NCI-H1694 (cell line): ENCODE measurements at regions not wholly inside any gene's neighbourhood (a gene's known extent, or its start where the extent isn't known, plus 50 kb on each side); places are given as distances from the start of the nearest gene placed in this dataset.
"Not testable (repeated sequence)": the region's sequence is repeated elsewhere in the genome, so short reads cannot be mapped to it uniquely, and the experiment has no call there.

Experiments
- DNase-seq: peaks from one replicate; lab custom pipeline; 2025; lab: John Stamatoyannopoulos, UW

DNA sequence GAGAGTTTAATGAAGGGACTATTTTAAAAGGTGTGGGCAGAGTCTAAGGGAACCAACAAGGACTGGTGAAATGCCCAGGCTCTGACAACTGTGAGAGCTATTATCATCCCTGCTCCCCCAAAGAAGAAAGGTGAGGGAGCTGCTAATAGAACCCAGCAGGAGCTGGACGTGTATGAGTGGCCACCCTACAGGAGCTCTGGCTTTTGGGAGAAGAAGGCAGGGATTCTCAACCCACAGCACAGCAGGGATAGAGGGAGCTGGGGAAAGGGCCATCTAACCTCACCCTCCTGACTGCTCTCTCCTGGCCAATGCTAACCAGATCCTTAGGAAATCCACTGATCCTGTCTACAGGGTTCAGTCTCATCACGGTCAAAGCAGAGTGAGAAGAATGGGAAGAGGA is 57.1 kb downstream of the GRIN2B start:
- DNase-seq = no peak

DNA sequence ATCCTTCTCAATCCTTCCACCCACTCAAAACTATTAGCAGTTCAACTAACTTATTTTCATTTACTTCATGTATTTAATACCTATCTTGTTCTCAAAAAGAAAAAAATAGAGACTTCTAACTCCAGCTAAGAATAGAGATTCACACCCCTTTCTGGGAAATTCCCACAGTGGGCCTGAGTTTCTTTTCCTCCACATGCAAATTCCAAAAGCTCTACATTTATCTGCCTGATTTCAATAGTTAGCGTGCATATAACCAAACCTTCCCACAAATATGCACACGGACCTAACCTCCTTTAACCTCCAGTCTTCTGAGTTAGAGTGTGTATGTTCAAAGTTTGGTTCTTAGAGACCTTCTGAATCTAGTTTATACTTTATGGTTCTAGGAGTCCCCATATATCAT is 62.5 kb downstream of the GRIN2B start:
- no peak for DNase-seq

DNA sequence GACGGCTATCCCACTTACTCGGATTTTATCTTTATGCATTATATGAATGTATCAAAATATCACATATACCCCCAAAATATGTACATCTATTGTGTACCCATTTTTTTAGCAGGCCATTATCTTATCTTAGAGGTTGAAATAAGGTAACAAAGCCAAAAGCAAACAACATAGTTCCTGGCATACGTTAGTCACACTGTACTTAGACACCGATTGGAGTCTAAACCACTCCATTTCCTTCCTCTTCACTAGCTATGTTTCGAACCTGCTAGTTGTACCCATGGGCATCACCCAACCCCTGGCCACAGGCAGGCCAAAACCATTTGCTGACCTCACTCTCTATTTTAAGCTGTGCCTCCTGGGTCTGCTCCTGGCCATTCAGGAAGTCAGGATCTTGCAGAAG is 66.3 kb downstream of the GRIN2B start:
- DNase-seq = no peak

DNA sequence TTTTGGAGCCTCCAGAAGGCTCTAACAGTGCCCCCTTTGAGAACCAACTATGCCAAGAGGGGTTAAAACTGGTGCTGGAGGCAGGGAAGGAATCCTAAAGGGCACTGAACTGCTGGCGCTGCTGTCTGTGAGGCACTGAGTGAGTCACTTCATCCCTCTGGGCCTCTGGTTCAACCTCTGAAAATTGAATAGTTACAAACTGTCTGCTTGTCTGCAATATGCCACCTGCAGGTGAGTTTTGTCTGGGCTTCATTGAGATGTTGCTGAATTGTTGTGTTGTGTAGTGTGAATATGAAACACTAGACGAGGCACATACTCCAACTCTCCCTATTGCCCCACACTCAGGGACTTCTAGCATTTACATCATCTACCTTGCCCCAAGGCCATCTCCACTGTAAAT is 68.0 kb downstream of the GRIN2B start:
- no peak for DNase-seq

DNA sequence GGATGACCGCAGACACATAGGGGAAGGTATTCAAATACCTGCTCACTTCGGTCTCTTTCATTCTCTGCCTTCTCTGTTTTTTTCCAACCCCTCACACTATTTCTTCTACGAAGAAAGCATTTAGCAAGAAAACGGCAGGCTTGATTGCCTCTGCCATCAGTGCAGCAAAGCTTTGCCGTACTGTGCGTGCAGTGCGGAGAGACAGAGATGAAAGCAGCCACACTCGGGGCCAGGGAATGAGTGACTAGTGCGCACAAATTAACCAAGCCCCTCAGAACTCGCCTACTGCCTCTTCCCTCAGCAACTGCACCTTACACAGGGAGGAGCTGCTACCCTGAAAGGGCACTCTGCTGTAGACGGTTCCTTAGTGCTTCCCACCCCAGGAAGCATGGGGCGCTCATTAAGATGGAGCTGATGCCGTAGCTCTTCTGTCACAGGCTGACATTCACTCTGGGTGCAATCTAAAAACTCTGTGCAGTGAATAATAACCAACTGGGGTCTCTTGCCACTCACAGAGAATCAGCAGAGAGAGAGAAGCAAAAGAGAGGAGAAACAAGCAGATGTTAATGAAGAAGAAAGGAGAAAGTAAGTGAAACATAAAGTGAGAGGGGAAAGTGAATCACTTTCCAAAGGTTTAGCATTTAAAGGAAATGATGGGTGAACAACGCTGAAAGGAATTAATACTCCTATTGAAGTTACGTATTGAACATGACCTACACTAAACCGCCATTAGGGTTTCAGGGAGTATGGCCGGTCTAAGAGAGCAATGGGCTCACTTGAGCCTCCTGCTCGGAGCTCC is 69.4 kb downstream of the GRIN2B start:
- DNase-seq = no peak

DNA sequence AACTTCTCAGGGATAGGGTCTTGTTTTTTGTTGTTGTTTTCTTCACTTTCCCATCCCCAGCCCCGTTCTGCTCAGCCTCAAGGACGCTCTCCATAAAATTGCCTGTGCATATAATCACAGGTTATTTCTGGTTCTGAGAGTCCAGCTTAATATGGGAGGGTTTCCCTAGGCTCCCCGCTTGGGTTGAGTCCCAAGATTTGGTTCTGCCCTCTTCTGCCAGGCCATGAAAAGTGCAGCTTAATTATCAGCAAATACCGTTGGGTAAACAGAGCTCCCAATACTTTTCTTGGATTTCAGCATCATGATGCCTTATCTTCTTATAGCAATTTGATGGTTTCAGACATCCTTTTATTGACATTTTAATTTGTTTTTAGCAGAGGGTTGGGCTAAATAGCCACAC is 75.6 kb downstream of the GRIN2B start:
- DNase-seq = no peak

DNA sequence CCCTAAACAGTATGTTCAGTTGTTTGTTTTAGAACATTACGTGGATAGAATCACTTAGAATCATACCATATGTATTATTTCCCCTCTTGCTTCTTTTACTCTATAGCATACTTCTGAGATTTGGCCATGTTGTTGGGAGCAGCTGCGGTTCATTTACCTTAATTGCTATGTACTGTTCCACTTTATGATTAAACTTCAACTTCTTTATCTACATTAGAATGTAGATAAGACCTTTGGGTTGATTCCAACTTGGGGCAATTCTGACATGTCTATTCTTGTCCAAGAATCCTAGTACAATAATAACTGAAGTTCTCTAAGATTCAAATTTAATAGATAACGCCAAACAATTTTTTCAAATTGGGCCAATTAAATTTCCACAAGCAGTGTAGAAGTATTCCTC is 80.7 kb downstream of the GRIN2B start:
- no peak for DNase-seq

DNA sequence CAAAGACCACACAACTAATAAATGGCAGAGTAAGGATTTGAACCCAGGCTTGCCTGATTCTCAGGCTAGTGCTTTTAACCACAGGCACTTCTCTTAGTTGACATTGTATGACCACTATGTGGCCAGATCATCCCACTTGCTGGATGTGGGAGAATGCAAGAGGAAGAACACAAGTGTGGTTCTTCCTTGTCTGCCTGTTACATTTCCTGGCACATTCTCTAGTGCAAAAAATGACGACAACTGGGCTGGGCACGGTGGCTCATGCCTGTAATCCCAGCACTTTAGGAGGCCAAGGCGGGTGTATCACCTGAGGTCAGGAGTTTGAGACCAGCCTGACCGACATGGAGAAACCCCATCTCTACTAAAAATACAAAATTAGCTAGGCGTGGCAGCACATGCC is 83.0 kb downstream of the GRIN2B start:
- DNase-seq = not testable (repeated sequence)

DNA sequence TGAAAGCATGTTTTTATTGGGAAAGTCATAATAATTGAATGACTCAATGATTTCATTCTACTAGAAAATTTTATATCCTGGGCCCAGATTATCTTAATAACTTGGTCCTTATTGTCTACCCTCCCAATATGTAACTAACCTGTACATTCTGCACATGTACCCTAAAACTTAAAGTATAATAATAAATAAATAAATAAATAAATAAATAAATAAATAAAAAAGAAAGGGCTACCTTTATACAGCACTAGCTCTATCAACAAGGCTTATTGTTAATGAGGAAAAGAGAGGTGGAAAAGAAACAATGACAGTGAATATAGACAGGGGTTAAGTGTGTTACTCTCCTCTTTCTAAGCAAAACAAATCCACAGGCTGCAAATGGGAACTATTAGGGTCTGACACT is 83.6 kb downstream of the GRIN2B start:
- no peak for DNase-seq

DNA sequence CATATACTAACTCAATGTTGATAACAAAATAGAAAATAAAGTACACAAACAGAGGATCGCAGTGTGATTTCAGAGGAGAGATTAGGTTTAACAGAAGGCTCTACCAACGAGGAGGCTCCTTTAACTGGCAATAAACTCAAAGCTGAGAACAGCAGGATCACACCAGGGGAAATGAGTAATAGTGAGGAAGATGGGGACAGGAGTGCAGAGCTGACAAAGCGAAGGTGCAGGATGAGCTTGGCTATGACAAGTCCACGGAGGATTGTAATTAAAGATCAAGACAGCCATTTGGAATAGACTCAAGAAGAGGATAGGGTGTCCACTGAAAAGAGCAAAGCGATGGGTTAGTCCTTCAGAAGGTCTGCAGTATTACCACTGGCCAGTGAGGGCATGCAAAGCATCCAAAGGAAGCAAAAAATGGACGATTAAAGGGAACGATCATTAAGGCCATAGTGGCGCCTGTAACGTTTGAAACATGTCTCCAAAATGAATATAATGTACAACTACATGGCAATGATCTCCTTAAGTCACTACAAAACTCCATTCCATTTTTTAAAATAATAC is 85.3 kb downstream of the GRIN2B start:
- no peak for DNase-seq

DNA sequence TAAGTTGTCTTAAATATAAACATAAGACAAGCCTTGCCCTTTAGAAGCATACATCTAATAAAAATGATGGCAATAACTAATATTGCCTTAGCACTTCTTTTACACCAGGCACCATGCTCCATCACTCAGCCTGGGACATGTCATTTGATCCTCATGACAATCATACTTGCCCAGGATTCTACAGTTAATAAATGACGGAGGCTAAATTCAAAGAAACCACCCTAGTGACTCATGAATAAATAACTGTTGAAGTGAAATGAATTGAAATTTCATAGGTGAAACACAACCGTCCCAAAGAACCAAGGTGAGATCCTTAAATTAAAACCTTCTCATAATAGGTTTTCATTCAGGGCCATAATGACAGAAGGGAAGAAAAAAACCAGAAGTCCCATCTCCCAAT is 89.5 kb downstream of the GRIN2B start:
- DNase-seq = no peak

DNA sequence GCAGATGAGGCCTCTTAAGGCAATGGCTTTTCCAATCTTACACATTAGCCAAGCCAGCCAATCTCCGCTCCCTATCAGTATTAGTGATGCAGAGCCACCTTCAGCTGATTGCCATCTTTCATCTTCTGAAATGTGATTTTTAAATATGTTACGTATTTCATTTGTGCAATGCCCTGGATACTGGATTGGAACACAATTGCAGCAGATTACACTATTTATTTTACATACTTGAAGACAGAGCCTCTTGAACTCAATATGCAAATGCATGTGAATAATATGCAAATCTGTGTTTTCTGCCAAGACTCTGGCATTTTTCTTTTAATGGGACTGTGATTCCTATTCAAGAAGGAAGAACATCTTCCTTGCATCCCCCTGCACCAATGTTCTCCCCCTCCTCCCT is 90.5 kb downstream of the GRIN2B start:
- no peak for DNase-seq

DNA sequence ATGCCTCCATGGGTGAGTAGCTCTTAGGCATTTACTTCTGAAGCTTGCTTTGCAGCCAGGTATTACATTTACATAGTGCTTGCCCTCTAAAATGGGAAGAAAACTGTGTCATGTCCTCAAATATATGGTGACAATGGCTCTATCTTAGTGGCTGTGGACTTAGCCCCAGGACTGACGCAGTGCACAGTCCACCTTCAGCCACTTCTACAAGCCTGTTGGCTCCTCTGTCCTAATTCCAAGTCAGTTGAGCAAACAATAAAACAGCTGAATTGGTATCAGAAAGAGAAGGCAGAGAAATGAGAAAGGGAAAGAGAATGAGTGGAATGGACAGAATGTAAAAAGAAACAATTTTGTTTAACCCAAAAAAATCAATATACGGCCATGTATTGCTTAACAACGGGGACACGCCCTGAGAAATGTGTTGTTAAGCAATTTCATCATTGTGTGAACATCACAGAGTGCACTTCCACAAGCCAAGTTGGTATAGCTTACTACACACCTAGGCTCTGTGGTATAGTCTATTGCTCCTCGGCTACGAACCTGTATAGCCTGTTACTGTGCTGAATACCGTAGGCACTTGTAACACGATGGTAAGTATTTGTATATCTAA is 93.5 kb downstream of the GRIN2B start:
- DNase-seq = no peak

DNA sequence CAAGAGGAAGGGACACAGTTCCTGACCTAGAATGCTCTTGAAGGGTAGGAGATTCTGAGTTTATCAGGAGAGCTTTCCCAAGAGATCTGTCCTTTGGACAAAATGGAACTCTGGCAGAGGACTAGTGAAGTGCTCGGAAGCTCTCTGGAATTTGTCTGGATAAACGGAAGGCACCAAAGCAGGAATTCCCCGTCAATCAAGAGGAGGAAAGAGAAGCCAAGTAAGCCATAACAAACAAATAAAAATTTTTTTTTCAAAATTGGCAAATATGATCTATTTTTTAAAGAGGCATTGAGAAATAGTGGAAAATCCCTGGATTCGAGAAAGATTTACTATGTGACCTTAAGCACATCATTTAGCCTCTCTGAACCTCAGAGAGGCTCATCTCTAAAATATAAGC is 99.2 kb downstream of the GRIN2B start:
- no peak for DNase-seq

DNA sequence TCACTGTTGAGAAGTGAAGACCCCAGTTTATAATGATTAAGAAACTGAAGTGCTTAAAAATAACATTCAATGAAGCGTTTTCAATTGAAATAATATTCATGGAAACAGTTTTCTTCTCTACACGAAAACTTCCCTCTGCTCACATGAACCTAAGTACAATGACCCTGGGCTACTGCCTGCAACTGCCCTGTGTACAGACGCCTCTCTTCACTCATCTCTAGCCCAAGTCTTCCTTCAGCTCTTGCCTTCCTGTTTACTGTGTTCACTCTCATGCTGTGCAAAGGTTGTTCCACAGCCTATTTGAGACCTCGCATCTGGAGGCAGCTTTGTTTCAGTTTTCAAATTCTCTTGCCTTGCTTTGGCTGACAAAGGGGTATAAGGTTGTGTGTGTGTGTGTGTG is 100.8 kb downstream of the GRIN2B start:
- no peak for DNase-seq

DNA sequence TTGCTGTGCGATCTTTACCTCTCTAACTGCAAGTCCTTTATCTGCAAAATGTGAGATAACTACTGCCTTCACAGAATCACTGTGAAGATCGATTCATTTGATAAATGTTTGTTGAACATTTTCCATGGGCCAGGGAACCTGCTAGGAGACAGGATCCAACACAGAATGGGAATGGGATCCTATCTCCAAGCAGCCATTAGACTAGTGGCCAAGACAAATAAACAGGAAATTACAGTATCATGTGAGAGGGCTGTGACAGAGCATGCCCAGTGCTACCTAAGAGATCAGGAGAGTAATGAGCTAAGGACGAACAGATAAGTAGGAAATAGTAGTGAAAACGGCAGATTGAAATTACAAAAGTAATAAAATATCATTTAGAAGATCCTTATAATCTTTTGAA is 105.7 kb downstream of the GRIN2B start:
- DNase-seq = no peak

DNA sequence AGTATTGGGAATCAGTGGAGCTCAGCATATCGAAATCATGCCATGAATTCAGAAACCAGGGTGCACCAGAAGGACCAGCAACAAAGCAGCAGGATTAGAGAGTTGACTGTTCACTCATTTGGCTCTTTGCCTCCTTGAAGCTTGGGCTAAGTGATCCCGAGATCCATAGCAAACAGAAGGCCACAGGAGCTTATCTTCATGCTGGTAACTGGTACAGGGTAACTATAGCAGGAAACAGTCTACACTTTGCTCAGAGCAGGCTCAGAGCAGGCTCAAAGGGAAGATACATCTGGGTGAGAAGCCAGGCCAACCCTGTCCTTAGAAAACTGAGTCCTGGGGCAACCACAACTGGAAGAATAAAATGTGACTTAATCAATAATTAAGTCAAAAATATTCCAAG is 111.1 kb downstream of the GRIN2B start:
- DNase-seq = no peak

DNA sequence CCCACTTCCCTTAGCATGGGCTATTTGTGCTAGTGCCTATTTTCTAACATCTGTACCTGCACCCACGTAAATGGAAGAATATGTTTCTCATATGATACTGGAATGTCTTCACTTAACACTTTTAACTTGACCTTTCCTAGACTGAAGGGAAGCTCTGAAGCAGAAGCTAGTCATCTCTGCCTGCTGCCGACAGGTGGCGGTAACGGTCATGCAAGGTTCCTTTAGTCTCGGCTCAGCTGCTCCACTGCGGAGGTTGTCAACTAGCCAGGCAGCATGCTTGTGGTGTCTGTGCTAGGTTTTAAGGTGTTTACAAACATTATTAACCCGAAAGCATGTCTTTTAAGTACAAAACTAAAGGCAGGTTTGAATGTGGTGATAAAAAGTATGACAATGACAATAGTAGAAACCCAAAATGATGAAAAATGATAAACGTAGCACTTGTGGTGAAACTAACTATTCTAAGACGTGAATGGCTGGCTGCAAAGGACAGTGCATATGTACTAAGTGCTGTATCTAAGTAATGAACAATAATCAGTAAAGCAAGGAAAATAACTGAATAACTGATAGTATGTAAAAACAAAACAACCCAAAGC is 117.2 kb downstream of the GRIN2B start:
- DNase-seq = peak; percentile 81

DNA sequence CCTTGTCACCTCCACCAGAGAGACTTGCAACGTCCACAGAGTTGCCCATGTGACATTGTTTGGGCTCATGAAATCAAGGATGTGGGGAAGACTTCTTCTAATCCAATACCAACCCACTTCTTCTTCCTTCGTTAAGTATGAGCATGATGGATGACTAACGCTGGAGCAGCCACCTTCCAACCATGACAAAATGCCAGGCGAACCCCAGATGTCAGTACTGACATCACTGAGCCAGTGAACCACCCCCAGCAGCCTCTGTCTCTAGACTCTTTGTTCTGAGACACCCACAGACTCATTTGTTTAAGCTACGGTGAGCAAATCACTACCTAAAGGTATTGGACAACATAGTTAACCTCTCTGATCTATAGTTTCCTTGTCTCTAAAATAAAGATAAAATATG is 123.7 kb downstream of the GRIN2B start:
- DNase-seq = no peak

DNA sequence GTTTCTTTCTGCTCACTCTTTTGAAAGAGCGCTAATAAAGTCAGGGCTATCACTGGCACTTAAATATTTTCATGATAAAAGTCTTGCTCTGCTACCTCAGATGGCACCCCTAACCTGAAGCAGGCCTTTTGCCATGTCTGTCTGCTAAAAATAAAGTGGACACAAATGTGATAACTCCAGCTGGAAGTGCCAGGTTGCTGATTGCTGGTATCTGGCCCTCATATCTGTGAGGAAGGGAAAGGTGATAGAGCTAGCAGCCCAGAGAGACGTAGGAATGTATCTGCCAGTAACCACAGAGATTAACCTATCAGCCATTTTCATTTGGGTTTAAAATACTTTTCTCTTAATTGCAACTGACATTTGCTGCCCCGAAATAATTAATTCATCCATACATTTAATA is 127.9 kb downstream of the GRIN2B start:
- no peak for DNase-seq

DNA sequence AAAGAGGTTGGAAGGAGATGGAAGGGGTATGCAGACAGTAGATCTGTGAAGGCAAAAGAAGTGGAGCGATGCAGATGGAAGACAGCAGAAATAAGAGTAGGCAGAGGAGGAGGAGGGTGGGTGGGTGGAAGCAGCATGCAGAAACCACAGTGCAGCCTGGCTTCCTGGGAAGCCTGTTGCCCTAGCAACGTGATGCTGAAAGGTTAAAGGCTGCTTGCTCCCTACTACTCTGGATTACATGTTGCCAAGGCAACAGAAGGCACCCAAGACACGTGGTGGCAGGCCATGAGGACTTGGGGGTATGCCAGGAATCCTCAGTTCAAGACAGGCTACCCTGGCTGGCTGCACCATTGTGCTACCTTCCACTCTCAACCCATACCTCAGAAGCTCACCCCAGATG is 129.6 kb downstream of the GRIN2B start:
- DNase-seq = peak; percentile 66

DNA sequence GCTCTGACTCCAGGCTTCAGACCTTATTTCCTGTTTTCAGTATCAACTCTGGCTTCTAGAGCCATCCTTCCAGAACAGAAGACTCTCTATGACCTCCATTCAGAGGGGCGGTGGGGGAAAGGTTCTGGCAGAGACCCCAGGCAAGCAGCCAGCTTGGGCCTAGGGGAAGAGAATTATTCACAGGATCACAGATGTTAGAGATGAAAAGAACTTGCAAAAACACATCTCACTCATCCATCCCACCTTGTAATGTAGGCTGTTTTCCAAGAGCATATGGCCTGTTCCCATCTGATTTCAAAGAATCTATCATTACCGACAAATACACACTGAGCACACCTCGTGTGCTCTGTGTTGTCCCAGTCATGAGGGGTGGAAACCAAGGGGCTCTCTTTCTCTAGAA is 131.9 kb downstream of the GRIN2B start:
- peak; percentile 90 for DNase-seq

DNA sequence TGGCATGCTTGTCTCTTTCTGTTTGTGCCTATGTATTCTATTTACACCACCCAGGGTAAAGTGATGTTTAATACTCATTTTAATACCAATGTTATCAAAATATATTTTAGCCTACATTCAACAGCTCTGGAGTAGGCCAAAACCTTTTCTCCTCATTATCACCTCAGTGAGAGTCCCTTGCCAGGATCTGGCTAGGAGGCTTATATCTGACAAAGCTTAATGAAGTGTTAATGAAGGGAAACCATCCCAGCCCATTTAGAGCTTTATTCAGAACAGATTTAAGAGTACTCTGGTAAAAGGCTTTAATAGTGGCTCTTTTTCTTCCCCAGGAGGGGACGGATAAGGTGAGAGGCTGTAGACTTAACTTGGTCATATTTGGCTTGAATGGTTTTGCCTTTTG is 137.6 kb downstream of the GRIN2B start:
- DNase-seq = no peak
